A549 (cell line): ENCODE measurements at regions not wholly inside any gene's neighbourhood (a gene's known extent, or its start where the extent isn't known, plus 50 kb on each side); places are given as distances from the start of the nearest gene placed in this dataset.

Experiments used
- ATAC-seq, 2 experiments: fragments of 200-7000 bp in 1 of 2; fragments of >200 bp in 1 of 2; cut with Nextera tagmentation in 1 of 2; cut with Tn5 transposase in 1 of 2; 3 replicates each; pipeline versions ENCODE4 v1.8.0 to v1.9.1; 2018 to 2020; ENCODE audit warnings: mild to moderate bottlenecking in 1 of 2, moderate library complexity in 1 of 2
- CTCF ChIA-PET: fragments of 300-600 bp; sonication (Branson Sonifier 250); formaldehyde crosslinking; extraction: SDS; loops from one replicate; lab custom pipeline; 2021; ENCODE audit warnings: antibody characterized with exemption, inconsistent platforms; lab: Yijun Ruan, JAX
- POLR2A ChIA-PET: fragments of 350-600 bp; formaldehyde crosslinking; extraction: SDS; loops from one replicate; lab custom pipeline; 2021; ENCODE audit warnings: antibody characterized with exemption, inconsistent platforms; lab: Yijun Ruan, JAX
- DNase-seq, 2 experiments: peaks; one replicate each; pipeline versions ENCODE4 v3.0.0 to v3.0.0-alpha.2; 2011 to 2016; ENCODE audit warnings: low read depth in 1 of 2, low spot score in 1 of 2
- FAIRE-seq: peaks from 2 replicates; lab custom pipeline; 2011; peaks lifted over from hg19 to GRCh38; lab: Jason Lieb, UNC
- H3K27ac ChIP-seq, 2 experiments: fragments of >200 bp; sonication (Bioruptor Twin); formaldehyde crosslinking; 3 replicates each; pipeline ENCODE4 v1.5.1; 2016 to 2017
- H3K4me1 ChIP-seq: fragments of >200 bp; sonication (Bioruptor Twin); formaldehyde crosslinking; 3 replicates; pipeline ENCODE4 v1.6.1; 2016
- H3K4me2 ChIP-seq: fragments of >200 bp; sonication (Bioruptor Twin); formaldehyde crosslinking; 3 replicates; pipeline ENCODE4 v1.6.1; 2016
- H3K4me3 ChIP-seq: fragments of >200 bp; sonication (Bioruptor Twin); formaldehyde crosslinking; 3 replicates; pipeline ENCODE4 v1.5.1; 2016
- H3K9me3 ChIP-seq: fragments of >200 bp; sonication (Bioruptor Twin); formaldehyde crosslinking; 3 replicates; pipeline ENCODE4 v1.6.1; 2016
- BHLHE40 ChIP-seq: IDR thresholded peaks from 2 replicates; pipeline ENCODE4 v1.6.1; 2012; ENCODE audit warnings: low read depth, low read length, inconsistent platforms
- CHD2 ChIP-seq: fragments of 150-350 bp; IDR thresholded peaks from 2 replicates; pipeline ENCODE4 v1.6.1; 2014; ENCODE audit warnings: low read length; ENCODE audit not compliant: partially characterized antibody
- E2F6 ChIP-seq: IDR thresholded peaks from 2 replicates; pipeline ENCODE4 v1.6.1; 2012; ENCODE audit warnings: low read depth, borderline replicate concordance
- EHF ChIP-seq: fragments of 250-450 bp; sonication (Bioruptor Pico); IDR thresholded peaks from 2 replicates; pipeline ENCODE4 v1.5.0; 2020; ENCODE audit warnings: mild to moderate bottlenecking
- ELK1 ChIP-seq: fragments of 150-350 bp; IDR thresholded peaks from 2 replicates; pipeline ENCODE4 v1.6.1; 2014; ENCODE audit warnings: low read depth, mild to moderate bottlenecking, low read length
- EP300 ChIP-seq, 2 experiments: fragments of >200 bp; sonication (Bioruptor Twin); formaldehyde crosslinking; IDR thresholded peaks; 2 replicates in 1 of 2; 3 replicates in 1 of 2; pipeline ENCODE4 v1.6.1; 2016 to 2017
- FOSL2 ChIP-seq, 2 experiments: fragments of 450-650 bp in 1 of 2; fragments of >200 bp in 1 of 2; sonication (Bioruptor Twin) in 1 of 2; formaldehyde crosslinking; IDR thresholded peaks; 2 replicates each; pipeline versions ENCODE4 v1.5.0 to v1.6.1; 2016 to 2020; ENCODE audit warnings: mild to moderate bottlenecking in 1 of 2, moderate library complexity in 1 of 2
- HOXB13 ChIP-seq: fragments of 250-450 bp; sonication (Bioruptor Pico); IDR thresholded peaks from 2 replicates; pipeline ENCODE4 v1.5.0; 2020; ENCODE audit warnings: low read depth, mild to moderate bottlenecking, moderate library complexity
- JUN ChIP-seq, 2 experiments: fragments of >200 bp; sonication (Bioruptor Twin); formaldehyde crosslinking; IDR thresholded peaks; 2 replicates in 1 of 2; 3 replicates in 1 of 2; pipeline ENCODE4 v1.6.1; 2016 to 2017
- KDM1A ChIP-seq: fragments of 200-600 bp; sonication (generic); IDR thresholded peaks from 2 replicates; pipeline ENCODE4 v1.6.1; 2016; ENCODE audit warnings: low read depth, mild to moderate bottlenecking
- MAFK ChIP-seq: fragments of 450-650 bp; IDR thresholded peaks from 2 replicates; pipeline ENCODE4 v1.6.1; 2014; ENCODE audit not compliant: partially characterized antibody
- MAZ ChIP-seq: fragments of 150-350 bp; IDR thresholded peaks from 2 replicates; pipeline ENCODE4 v1.6.1; 2014; ENCODE audit warnings: antibody characterized with exemption, low read depth, low read length, borderline replicate concordance
- MYC ChIP-seq: IDR thresholded peaks from 2 replicates; pipeline ENCODE4 v1.6.1; 2012; ENCODE audit warnings: mild to moderate bottlenecking, inconsistent platforms, low read length, improper control_type of control experiment, borderline replicate concordance
- NR3C1 ChIP-seq: fragments of >200 bp; sonication (Bioruptor Twin); formaldehyde crosslinking; IDR thresholded peaks from 3 replicates; pipeline ENCODE4 v1.6.1; 2017
- PBX3 ChIP-seq: IDR thresholded peaks from 2 replicates; pipeline ENCODE4 v1.6.1; 2012
- PHF8 ChIP-seq: fragments of 200-600 bp; sonication (generic); IDR thresholded peaks from 2 replicates; pipeline ENCODE4 v1.6.1; 2016; ENCODE audit warnings: low read depth, mild to moderate bottlenecking, antibody characterized with exemption, moderate library complexity, borderline replicate concordance
- POLR2AphosphoS2 ChIP-seq: conservative IDR thresholded peaks from 2 replicates; pipeline ENCODE4 v1.6.1; 2012; ENCODE audit warnings: low read length, improper control_type of control experiment, inconsistent platforms
- RCOR1 ChIP-seq: fragments of 150-350 bp; IDR thresholded peaks from 2 replicates; pipeline ENCODE4 v1.6.1; 2014; ENCODE audit warnings: antibody characterized with exemption, low read length, low read depth
- REST ChIP-seq: fragments of 200-600 bp; sonication (generic); IDR thresholded peaks from 2 replicates; pipeline ENCODE4 v1.6.1; 2016; ENCODE audit warnings: antibody characterized with exemption, mild to moderate bottlenecking, moderate library complexity
- RFX5 ChIP-seq: fragments of 450-650 bp; IDR thresholded peaks from 2 replicates; pipeline ENCODE4 v1.7.1; 2014; ENCODE audit warnings: antibody characterized with exemption, mild to moderate bottlenecking, moderate library complexity
- SMC3 ChIP-seq: fragments of >200 bp; sonication (Bioruptor Twin); formaldehyde crosslinking; IDR thresholded peaks from 3 replicates; pipeline ENCODE4 v1.6.1; 2018; ENCODE audit warnings: inconsistent platforms
- SREBF2 ChIP-seq: fragments of 450-650 bp; IDR thresholded peaks from 2 replicates; pipeline ENCODE4 v1.6.1; 2014; ENCODE audit warnings: mild to moderate bottlenecking, moderate library complexity
- ZNF302 ChIP-seq: fragments of 250-450 bp; sonication (Bioruptor Pico); IDR thresholded peaks from 2 replicates; pipeline ENCODE4 v1.9.0; 2021; ENCODE audit warnings: inconsistent platforms, mild to moderate bottlenecking, moderate library complexity
- ZSCAN20 ChIP-seq: fragments of 250-450 bp; sonication (Bioruptor Pico); IDR thresholded peaks from 2 replicates; pipeline ENCODE4 v1.8.0; 2022; ENCODE audit warnings: mild to moderate bottlenecking, moderate library complexity
- WGBS: methylation state at CpG from one replicate; pipeline ENCODE4 v1.1.6; 2017; ENCODE audit errors: missing lambda C conversion rate; 5-methylcytosine and 5-hydroxymethylcytosine counted together
- TF ChIP-seq, protein P1 (sequence below): fragments of >200 bp; sonication (Bioruptor Twin); formaldehyde crosslinking; IDR thresholded peaks from 2 replicates; pipeline ENCODE4 v1.6.1; 2016

- FAIRE-seq (no peak), DNase-seq (no peak), ATAC-seq (no peak)
- WGBS, result 92% methylated on average over 6 of the region's 6 CpGs
- Histone ChIP-seq H3K9me3 (no peaks in the 10 kb centered on the region), H3K4me1 (peaks cover 18% of the 10 kb centered on the region), H3K27ac (peak overlapping the region in 1 of 2 experiments; percentile 54; a peak in 2 of 6 replicates), H3K4me2 (no peak overlapping the region), H3K4me3 (no peak overlapping the region)
- no peak for TF ChIP-seq ZNF302 (CRISPR knock-in tag)
- no peak for TF ChIP-seq ZSCAN20 (CRISPR knock-in tag)
- no peak for TF ChIP-seq RFX5
- no peak for TF ChIP-seq MAFK
- TF ChIP-seq CHD2, result no peak
- TF ChIP-seq KDM1A, result no peak
- ChIA-PET POLR2A (no interaction called here), CTCF (interaction anchor here (1.0 kb wide), 1 partner anchor 15 kb away, joined by 3 read pairs; no protein-coding TSS in a partner anchor)
These were observed 104.1 kb upstream of the KCTD1 start for GRCh38 chr18:26652501-26652900.

DNA sequence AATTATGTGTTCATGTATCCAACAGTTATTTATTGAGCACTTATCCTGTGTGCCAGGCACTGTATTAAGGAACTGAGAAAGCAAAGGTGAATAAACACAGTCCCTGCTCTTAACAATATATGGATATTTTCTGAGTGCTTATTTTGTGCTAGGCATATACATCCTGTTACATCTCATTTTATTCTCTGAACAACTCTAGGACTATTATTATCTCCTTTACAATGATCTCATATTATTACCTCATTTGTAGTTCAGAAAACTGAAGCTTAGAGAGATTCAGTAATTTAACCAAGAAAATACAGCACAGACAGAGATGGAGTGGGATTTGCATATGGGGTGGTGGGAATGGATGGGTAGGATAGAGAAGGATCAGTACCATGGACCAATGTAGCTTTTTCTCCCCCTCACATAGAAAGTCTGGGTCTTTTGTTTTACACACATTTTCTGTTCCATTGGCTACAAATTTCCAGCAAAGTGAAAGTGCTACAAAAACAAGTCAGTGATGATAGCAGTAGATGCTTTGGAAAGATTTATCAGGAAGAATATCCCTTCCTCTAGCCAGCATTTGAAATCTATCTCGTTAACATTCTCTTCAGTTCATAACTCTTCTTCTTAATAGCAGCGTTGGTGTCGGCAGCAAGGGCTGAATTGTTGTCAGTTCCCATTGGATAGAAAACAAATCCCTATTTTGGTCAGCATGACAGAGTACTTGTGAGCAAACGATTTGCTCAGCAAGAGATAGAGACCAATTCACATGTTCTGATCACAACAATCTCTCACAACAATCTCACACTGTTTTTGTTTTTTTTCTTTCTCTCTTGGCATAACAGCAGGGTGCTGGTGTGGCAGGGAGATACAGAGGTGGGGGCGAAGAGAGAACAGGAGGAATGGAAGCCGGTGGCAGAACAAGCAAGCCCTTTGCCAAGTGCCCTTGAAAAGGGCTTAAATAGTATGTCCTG lies 102.2 kb upstream of the KCTD1 start:
- Histone ChIP-seq H3K4me2 (no peak overlapping the region), H3K9me3 (no peaks in the 10 kb centered on the region), H3K4me1 (peaks cover 22% of the 10 kb centered on the region), H3K27ac (peak overlapping the region; percentile 21 to 64; a peak in 4 of 6 replicates), H3K4me3 (no peak overlapping the region)
- TF ChIP-seq BHLHE40, result no peak
- no peak for TF ChIP-seq POLR2AphosphoS2
- no peak for TF ChIP-seq PHF8
- no peak for TF ChIP-seq NR3C1
- TF ChIP-seq E2F6, result no peak
- TF ChIP-seq ZNF302 (CRISPR knock-in tag), result no peak
- no peak for TF ChIP-seq HOXB13 (CRISPR knock-in tag)
- no peak for TF ChIP-seq EP300 (IDR thresholded peaks at IDR 0.05)
- no peak for TF ChIP-seq MYC
- no peak for TF ChIP-seq KDM1A
- TF ChIP-seq RCOR1, result no peak
- no peak for TF ChIP-seq EHF
- TF ChIP-seq, protein P1, sequence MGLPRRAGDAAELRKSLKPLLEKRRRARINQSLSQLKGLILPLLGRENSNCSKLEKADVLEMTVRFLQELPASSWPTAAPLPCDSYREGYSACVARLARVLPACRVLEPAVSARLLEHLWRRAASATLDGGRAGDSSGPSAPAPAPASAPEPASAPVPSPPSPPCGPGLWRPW, result no peak
- TF ChIP-seq SMC3, result no peak
- no peak for ATAC-seq
- CTCF ChIA-PET, result interaction anchor here (0.9 to 2.1 kb wide), 7 partner anchors 9 to 245 kb away, joined by 3 to 16 read pairs (median 4); no protein-coding TSS in a partner anchor
- 74% methylated on average over 6 of the region's 6 CpGs for WGBS
- DNase-seq, result no peak
- POLR2A ChIA-PET, result no interaction called here
- FAIRE-seq, result no peak

DNA sequence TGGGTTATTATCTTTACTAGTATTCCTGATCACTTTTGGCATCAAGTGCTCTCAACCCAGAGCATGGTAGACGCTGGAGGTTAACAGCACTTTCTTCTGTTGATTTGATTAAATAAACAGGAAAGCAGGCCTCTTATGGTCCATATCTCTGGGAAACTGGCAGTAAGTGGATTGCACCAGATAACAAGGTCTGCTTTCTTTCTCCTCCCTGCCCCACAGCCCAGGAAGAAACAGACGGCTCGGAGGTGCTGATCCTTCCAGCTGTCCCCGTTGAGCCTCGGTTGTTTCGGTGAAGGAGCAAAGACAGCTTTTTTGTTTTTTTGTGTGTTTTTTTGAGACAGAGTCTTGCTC lies 100.8 kb upstream of the KCTD1 start:
- WGBS, result 83% methylated on average over 6 of the region's 6 CpGs
- DNase-seq, result no peak
- H3K4me2 ChIP-seq, result no peak overlapping the region
- peak overlapping the region; percentile 25 to 72; a peak in 4 of 6 replicates for H3K27ac ChIP-seq
- POLR2A ChIA-PET, result no interaction called here
- CTCF ChIA-PET, result interaction anchor here (0.7 to 2.1 kb wide), 17 partner anchors 8 to 265 kb away, joined by 3 to 16 read pairs (median 4); partner anchors contain the start of gene KCTD1
- H3K4me3 ChIP-seq, result no peak overlapping the region
- no peak for ATAC-seq
- peaks cover 12% of the 10 kb centered on the region for H3K4me1 ChIP-seq
- FAIRE-seq, result no peak
- H3K9me3 ChIP-seq, result no peaks in the 10 kb centered on the region
- TF ChIP-seq, protein P1, result no peak
- TF ChIP-seq SREBF2, result no peak
- no peak for TF ChIP-seq RCOR1
- no peak for TF ChIP-seq FOSL2 (IDR thresholded peaks at IDR 0.05)
- no peak for TF ChIP-seq FOSL2 (CRISPR knock-in tag; IDR thresholded peaks at IDR 0.05)
- TF ChIP-seq MAZ, result no peak
- no peak for TF ChIP-seq PBX3
- TF ChIP-seq REST, result no peak
- TF ChIP-seq E2F6, result no peak
- no peak for TF ChIP-seq ELK1
- TF ChIP-seq JUN (IDR thresholded peaks at IDR 0.05), result no peak
